GM23338 (cell line): ENCODE measurements at regions not wholly inside any gene's neighbourhood (a gene's known extent, or its start where the extent isn't known, plus 50 kb on each side); places are given as distances from the start of the nearest gene placed in this dataset.

Experiments used
- CREB1 ChIP-seq: fragments of 250-450 bp; sonication (Bioruptor Pico); IDR thresholded peaks from 2 replicates; pipeline ENCODE4 v1.5.0; 2020; ENCODE audit warnings: low read depth, mild to moderate bottlenecking, moderate library complexity
- EZH2 ChIP-seq: fragments of 200-600 bp; sonication (generic); IDR thresholded peaks from one replicate; pipeline ENCODE4 v1.8.0; 2017; ENCODE audit warnings: antibody characterized with exemption, mild to moderate bottlenecking, low read depth; ENCODE audit not compliant: unreplicated experiment
- EZH2phosphoT487 ChIP-seq: fragments of 200-600 bp; sonication (generic); IDR thresholded peaks from one replicate; pipeline ENCODE4 v1.8.1; 2018; ENCODE audit warnings: antibody characterized with exemption; ENCODE audit not compliant: unreplicated experiment
- NANOG ChIP-seq: IDR thresholded peaks from 2 replicates; pipeline ENCODE4 v1.6.1; 2016; ENCODE audit warnings: antibody characterized with exemption, borderline replicate concordance
- POLR2AphosphoS5 ChIP-seq: IDR thresholded peaks from 2 replicates; pipeline ENCODE4 v1.6.1; 2016; ENCODE audit warnings: antibody characterized with exemption, low read depth
- STAT1 ChIP-seq: IDR thresholded peaks from one replicate; pipeline ENCODE4 v1.6.1; 2016; ENCODE audit warnings: antibody characterized with exemption; ENCODE audit not compliant: unreplicated experiment
- ZNF331 ChIP-seq: fragments of 250-450 bp; sonication (Bioruptor Pico); IDR thresholded peaks from 2 replicates; pipeline ENCODE4 v1.5.0; 2020; ENCODE audit warnings: low read depth, mild to moderate bottlenecking, moderate library complexity
- TF ChIP-seq, protein P1 (sequence below), 2 experiments: fragments of 200-600 bp in 1 of 2; sonication (generic) in 1 of 2; conservative IDR thresholded peaks; 2 replicates each; pipeline versions ENCODE4 v1.5.1 to v1.6.1; 2016 to 2017; ENCODE audit warnings: antibody characterized with exemption in 2 of 2, low read depth in 2 of 2, mild to moderate bottlenecking in 2 of 2, moderate library complexity in 1 of 2
- TF ChIP-seq, protein P2 (sequence below): IDR thresholded peaks from one replicate; pipeline ENCODE4 v1.6.1; 2018; ENCODE audit warnings: antibody characterized with exemption; ENCODE audit not compliant: unreplicated experiment
- TF ChIP-seq, protein P3 (sequence below): fragments of 250-450 bp; sonication (Bioruptor Pico); IDR thresholded peaks from 2 replicates; pipeline ENCODE4 v1.5.0; 2020; ENCODE audit warnings: mild to moderate bottlenecking, moderate library complexity

DNA sequence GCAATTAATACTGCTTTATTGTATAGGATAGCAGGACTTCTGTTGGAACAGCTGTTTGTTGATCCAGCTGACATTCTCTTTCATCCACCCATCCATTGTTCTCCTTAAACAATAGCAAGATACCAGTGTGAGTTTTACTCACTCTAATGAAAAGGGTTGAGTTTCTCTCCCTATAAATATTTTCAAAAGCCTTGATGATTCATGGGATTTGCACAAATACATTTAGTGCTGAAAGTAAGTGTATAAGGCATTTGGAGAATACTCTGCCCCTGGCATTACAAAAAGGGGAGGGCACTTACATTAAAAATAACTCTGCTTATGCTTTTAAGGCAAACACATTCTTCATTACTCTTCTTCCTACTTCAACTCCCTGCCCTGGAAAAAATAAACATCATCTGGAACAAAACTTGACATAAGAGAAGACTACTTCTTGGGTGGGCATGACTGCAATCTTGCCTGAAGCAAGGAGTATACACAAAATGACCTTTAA, 634.9 kb downstream of the METTL15 start:
- no peak for TF ChIP-seq POLR2AphosphoS5
- TF ChIP-seq, protein P1, sequence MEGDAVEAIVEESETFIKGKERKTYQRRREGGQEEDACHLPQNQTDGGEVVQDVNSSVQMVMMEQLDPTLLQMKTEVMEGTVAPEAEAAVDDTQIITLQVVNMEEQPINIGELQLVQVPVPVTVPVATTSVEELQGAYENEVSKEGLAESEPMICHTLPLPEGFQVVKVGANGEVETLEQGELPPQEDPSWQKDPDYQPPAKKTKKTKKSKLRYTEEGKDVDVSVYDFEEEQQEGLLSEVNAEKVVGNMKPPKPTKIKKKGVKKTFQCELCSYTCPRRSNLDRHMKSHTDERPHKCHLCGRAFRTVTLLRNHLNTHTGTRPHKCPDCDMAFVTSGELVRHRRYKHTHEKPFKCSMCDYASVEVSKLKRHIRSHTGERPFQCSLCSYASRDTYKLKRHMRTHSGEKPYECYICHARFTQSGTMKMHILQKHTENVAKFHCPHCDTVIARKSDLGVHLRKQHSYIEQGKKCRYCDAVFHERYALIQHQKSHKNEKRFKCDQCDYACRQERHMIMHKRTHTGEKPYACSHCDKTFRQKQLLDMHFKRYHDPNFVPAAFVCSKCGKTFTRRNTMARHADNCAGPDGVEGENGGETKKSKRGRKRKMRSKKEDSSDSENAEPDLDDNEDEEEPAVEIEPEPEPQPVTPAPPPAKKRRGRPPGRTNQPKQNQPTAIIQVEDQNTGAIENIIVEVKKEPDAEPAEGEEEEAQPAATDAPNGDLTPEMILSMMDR (conservative IDR thresholded peaks at IDR 0.05; ENCODE audit: low read depth in 2 of 2): no peak
- no peak for TF ChIP-seq EZH2phosphoT487
- TF ChIP-seq, protein P2, sequence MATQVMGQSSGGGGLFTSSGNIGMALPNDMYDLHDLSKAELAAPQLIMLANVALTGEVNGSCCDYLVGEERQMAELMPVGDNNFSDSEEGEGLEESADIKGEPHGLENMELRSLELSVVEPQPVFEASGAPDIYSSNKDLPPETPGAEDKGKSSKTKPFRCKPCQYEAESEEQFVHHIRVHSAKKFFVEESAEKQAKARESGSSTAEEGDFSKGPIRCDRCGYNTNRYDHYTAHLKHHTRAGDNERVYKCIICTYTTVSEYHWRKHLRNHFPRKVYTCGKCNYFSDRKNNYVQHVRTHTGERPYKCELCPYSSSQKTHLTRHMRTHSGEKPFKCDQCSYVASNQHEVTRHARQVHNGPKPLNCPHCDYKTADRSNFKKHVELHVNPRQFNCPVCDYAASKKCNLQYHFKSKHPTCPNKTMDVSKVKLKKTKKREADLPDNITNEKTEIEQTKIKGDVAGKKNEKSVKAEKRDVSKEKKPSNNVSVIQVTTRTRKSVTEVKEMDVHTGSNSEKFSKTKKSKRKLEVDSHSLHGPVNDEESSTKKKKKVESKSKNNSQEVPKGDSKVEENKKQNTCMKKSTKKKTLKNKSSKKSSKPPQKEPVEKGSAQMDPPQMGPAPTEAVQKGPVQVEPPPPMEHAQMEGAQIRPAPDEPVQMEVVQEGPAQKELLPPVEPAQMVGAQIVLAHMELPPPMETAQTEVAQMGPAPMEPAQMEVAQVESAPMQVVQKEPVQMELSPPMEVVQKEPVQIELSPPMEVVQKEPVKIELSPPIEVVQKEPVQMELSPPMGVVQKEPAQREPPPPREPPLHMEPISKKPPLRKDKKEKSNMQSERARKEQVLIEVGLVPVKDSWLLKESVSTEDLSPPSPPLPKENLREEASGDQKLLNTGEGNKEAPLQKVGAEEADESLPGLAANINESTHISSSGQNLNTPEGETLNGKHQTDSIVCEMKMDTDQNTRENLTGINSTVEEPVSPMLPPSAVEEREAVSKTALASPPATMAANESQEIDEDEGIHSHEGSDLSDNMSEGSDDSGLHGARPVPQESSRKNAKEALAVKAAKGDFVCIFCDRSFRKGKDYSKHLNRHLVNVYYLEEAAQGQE: no peak
- TF ChIP-seq CREB1: no peak
- TF ChIP-seq NANOG: no peak
- TF ChIP-seq EZH2: no peak
- no peak for TF ChIP-seq STAT1
- TF ChIP-seq, protein P3, sequence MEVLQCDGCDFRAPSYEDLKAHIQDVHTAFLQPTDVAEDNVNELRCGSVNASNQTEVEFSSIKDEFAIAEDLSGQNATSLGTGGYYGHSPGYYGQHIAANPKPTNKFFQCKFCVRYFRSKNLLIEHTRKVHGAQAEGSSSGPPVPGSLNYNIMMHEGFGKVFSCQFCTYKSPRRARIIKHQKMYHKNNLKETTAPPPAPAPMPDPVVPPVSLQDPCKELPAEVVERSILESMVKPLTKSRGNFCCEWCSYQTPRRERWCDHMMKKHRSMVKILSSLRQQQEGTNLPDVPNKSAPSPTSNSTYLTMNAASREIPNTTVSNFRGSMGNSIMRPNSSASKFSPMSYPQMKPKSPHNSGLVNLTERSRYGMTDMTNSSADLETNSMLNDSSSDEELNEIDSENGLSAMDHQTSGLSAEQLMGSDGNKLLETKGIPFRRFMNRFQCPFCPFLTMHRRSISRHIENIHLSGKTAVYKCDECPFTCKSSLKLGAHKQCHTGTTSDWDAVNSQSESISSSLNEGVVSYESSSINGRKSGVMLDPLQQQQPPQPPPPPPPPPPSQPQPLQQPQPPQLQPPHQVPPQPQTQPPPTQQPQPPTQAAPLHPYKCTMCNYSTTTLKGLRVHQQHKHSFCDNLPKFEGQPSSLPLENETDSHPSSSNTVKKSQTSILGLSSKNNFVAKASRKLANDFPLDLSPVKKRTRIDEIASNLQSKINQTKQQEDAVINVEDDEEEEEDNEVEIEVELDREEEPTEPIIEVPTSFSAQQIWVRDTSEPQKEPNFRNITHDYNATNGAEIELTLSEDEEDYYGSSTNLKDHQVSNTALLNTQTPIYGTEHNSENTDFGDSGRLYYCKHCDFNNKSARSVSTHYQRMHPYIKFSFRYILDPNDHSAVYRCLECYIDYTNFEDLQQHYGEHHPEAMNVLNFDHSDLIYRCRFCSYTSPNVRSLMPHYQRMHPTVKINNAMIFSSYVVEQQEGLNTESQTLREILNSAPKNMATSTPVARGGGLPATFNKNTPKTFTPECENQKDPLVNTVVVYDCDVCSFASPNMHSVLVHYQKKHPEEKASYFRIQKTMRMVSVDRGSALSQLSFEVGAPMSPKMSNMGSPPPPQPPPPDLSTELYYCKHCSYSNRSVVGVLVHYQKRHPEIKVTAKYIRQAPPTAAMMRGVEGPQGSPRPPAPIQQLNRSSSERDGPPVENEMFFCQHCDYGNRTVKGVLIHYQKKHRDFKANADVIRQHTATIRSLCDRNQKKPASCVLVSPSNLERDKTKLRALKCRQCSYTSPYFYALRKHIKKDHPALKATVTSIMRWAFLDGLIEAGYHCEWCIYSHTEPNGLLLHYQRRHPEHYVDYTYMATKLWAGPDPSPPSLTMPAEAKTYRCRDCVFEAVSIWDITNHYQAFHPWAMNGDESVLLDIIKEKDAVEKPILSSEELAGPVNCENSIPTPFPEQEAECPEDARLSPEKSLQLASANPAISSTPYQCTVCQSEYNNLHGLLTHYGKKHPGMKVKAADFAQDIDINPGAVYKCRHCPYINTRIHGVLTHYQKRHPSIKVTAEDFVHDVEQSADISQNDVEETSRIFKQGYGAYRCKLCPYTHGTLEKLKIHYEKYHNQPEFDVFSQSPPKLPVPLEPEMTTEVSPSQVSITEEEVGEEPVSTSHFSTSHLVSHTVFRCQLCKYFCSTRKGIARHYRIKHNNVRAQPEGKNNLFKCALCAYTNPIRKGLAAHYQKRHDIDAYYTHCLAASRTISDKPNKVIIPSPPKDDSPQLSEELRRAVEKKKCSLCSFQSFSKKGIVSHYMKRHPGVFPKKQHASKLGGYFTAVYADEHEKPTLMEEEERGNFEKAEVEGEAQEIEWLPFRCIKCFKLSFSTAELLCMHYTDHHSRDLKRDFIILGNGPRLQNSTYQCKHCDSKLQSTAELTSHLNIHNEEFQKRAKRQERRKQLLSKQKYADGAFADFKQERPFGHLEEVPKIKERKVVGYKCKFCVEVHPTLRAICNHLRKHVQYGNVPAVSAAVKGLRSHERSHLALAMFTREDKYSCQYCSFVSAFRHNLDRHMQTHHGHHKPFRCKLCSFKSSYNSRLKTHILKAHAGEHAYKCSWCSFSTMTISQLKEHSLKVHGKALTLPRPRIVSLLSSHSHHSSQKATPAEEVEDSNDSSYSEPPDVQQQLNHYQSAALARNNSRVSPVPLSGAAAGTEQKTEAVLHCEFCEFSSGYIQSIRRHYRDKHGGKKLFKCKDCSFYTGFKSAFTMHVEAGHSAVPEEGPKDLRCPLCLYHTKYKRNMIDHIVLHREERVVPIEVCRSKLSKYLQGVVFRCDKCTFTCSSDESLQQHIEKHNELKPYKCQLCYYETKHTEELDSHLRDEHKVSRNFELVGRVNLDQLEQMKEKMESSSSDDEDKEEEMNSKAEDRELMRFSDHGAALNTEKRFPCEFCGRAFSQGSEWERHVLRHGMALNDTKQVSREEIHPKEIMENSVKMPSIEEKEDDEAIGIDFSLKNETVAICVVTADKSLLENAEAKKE (CRISPR knock-in tag): no peak
- TF ChIP-seq ZNF331 (CRISPR knock-in tag): no peak
